WTC11 (cell line): ENCODE measurements at regions not wholly inside any gene's neighbourhood (a gene's known extent, or its start where the extent isn't known, plus 50 kb on each side); places are given as distances from the start of the nearest gene placed in this dataset.

Experiments
- ATAC-seq: fragments of 200-7000 bp; cut with Tn5 transposase; 2 replicates; pipeline ENCODE4 v1.10.0; 2021; ENCODE audit warnings: mild to moderate bottlenecking, moderate library complexity
- CTCF ChIA-PET: fragments of 300-600 bp; sonication (Branson Sonifier 250); formaldehyde crosslinking; loops from one replicate; lab custom pipeline; 2021; ENCODE audit warnings: antibody characterized with exemption; lab: Charles Lee
- POLR2A ChIA-PET: fragments of 350-600 bp; sonication (Branson Sonifier 250); formaldehyde crosslinking; loops from one replicate; lab custom pipeline; 2021; ENCODE audit warnings: antibody characterized with exemption; lab: Charles Lee
- DNase-seq: peaks from one replicate; pipeline ENCODE4 v3.0.0; 2021; ENCODE audit warnings: low spot score
- H3K27ac Mint-ChIP-seq: 2 replicates; pipeline ENCODE4 v1.8.0; 2021; ENCODE audit warnings: mixed read lengths
- H3K27me3 Mint-ChIP-seq: 2 replicates; pipeline ENCODE4 v1.8.0; 2021; ENCODE audit warnings: low read depth, mild to moderate bottlenecking, moderate library complexity, mixed read lengths
- H3K36me3 Mint-ChIP-seq: 2 replicates; pipeline ENCODE4 v1.8.0; 2021; ENCODE audit warnings: mixed read lengths
- H3K4me1 Mint-ChIP-seq: 2 replicates; pipeline ENCODE4 v1.8.0; 2022; ENCODE audit warnings: mixed read lengths
- H3K4me3 Mint-ChIP-seq: 2 replicates; pipeline ENCODE4 v1.8.0; 2021; ENCODE audit warnings: mild to moderate bottlenecking, moderate library complexity, mixed read lengths
- H3K9me3 Mint-ChIP-seq: 2 replicates; pipeline ENCODE4 v1.8.0; 2021; ENCODE audit warnings: mixed read lengths
- ATF1 ChIP-seq: sonication (generic); formaldehyde crosslinking; IDR thresholded peaks from 2 replicates; pipeline ENCODE4 v1.8.1; 2023; ENCODE audit warnings: mild to moderate bottlenecking, moderate library complexity, missing genetic modification reagents
- CDX4 ChIP-seq: fragments of 250-450 bp; sonication (Bioruptor Pico); IDR thresholded peaks from 2 replicates; pipeline ENCODE4 v1.9.0; 2021; ENCODE audit warnings: moderate library complexity, mild to moderate bottlenecking, inconsistent platforms, borderline replicate concordance
- CREB1 ChIP-seq: sonication (generic); formaldehyde crosslinking; IDR thresholded peaks from 2 replicates; pipeline ENCODE4 v1.8.0; 2023; ENCODE audit warnings: mild to moderate bottlenecking, missing genetic modification reagents
- E2F1 ChIP-seq: sonication (generic); formaldehyde crosslinking; IDR thresholded peaks from 2 replicates; pipeline ENCODE4 v1.8.0; 2022; ENCODE audit warnings: mild to moderate bottlenecking, missing genetic modification reagents
- ELF4 ChIP-seq: sonication (generic); formaldehyde crosslinking; IDR thresholded peaks from 2 replicates; pipeline ENCODE4 v1.8.1; 2022; ENCODE audit warnings: low read depth, mild to moderate bottlenecking, moderate library complexity, missing genetic modification reagents
- ETV6 ChIP-seq: sonication (generic); formaldehyde crosslinking; IDR thresholded peaks from 2 replicates; pipeline ENCODE4 v1.8.1; 2022; ENCODE audit warnings: mild to moderate bottlenecking, missing genetic modification reagents
- FOXJ3 ChIP-seq: sonication (generic); formaldehyde crosslinking; IDR thresholded peaks from 2 replicates; pipeline ENCODE4 v1.9.0; 2021; ENCODE audit warnings: missing genetic modification reagents, mild to moderate bottlenecking, borderline replicate concordance
- FOXP1 ChIP-seq: sonication (generic); formaldehyde crosslinking; IDR thresholded peaks from 2 replicates; pipeline ENCODE4 v1.8.0; 2022; ENCODE audit warnings: missing genetic modification reagents, mild to moderate bottlenecking, moderate library complexity, borderline replicate concordance
- JUN ChIP-seq: sonication (generic); formaldehyde crosslinking; IDR thresholded peaks from 2 replicates; pipeline ENCODE4 v1.8.0; 2023; ENCODE audit warnings: mild to moderate bottlenecking, missing genetic modification reagents
- MYBL2 ChIP-seq: sonication (generic); formaldehyde crosslinking; IDR thresholded peaks from 2 replicates; pipeline ENCODE4 v1.8.1; 2023; ENCODE audit warnings: mild to moderate bottlenecking, moderate library complexity, missing genetic modification reagents
- NFE2L1 ChIP-seq: sonication (generic); formaldehyde crosslinking; IDR thresholded peaks from 2 replicates; pipeline ENCODE4 v1.8.1; 2023; ENCODE audit warnings: missing genetic modification reagents
- PRDM15 ChIP-seq: sonication (generic); formaldehyde crosslinking; IDR thresholded peaks from 2 replicates; pipeline ENCODE4 v1.8.0; 2022; ENCODE audit warnings: missing genetic modification reagents
- PREB ChIP-seq: sonication (generic); formaldehyde crosslinking; IDR thresholded peaks from 2 replicates; pipeline ENCODE4 v1.8.1; 2022; ENCODE audit warnings: mild to moderate bottlenecking, missing genetic modification reagents, moderate library complexity, borderline replicate concordance
- RORB ChIP-seq: fragments of 250-450 bp; sonication (Bioruptor Pico); IDR thresholded peaks from 2 replicates; pipeline ENCODE4 v1.9.0; 2021; ENCODE audit warnings: mild to moderate bottlenecking
- SP1 ChIP-seq: sonication (generic); formaldehyde crosslinking; conservative IDR thresholded peaks from 2 replicates; pipeline ENCODE4 v1.8.1; 2022; ENCODE audit warnings: missing genetic modification reagents
- STAT6 ChIP-seq: sonication (generic); formaldehyde crosslinking; conservative IDR thresholded peaks from 2 replicates; pipeline ENCODE4 v1.8.1; 2023; ENCODE audit warnings: mild to moderate bottlenecking, low read depth, missing genetic modification reagents, moderate library complexity
- TEAD1 ChIP-seq: sonication (generic); formaldehyde crosslinking; IDR thresholded peaks from 2 replicates; pipeline ENCODE4 v1.8.0; 2022; ENCODE audit warnings: mild to moderate bottlenecking, missing genetic modification reagents
- ZNF396 ChIP-seq: fragments of 250-450 bp; sonication (Bioruptor Pico); IDR thresholded peaks from 2 replicates; pipeline ENCODE4 v1.8.0; 2021; ENCODE audit warnings: mild to moderate bottlenecking, moderate library complexity, borderline replicate concordance
- ZNF425 ChIP-seq: fragments of 250-450 bp; sonication (Bioruptor Pico); conservative IDR thresholded peaks from 2 replicates; pipeline ENCODE4 v1.9.0; 2021; ENCODE audit warnings: mild to moderate bottlenecking
- ZNF532 ChIP-seq: fragments of 250-450 bp; sonication (Bioruptor Pico); IDR thresholded peaks from 2 replicates; pipeline ENCODE4 v1.9.0; 2021; ENCODE audit warnings: mild to moderate bottlenecking, borderline replicate concordance

GRCh38 chr22:26816726-26817125 lies 159.3 kb downstream of the MIAT start:
- CTCF ChIA-PET = interaction anchor here (1.7 kb wide), 1 partner anchor 138 kb away, joined by 4 read pairs; no protein-coding TSS in a partner anchor

More at GRCh38 chr22:26816726-26817125, 159.3 kb downstream of the MIAT start:
- H3K4me1 Mint-ChIP-seq = no peaks in the 10 kb centered on the region
- no peak for TF ChIP-seq STAT6 (CRISPR knock-in tag)
- TF ChIP-seq ETV6 (CRISPR knock-in tag) = no peak
- no peak for TF ChIP-seq PRDM15
- no peak for TF ChIP-seq FOXJ3 (CRISPR knock-in tag)
- TF ChIP-seq ELF4 (CRISPR knock-in tag) = no peak
- no peak for TF ChIP-seq SP1
- no peak for TF ChIP-seq RORB (CRISPR knock-in tag)
- no peak for TF ChIP-seq JUN
- TF ChIP-seq FOXP1 (CRISPR knock-in tag) = no peak
- no peak for TF ChIP-seq ZNF425 (CRISPR knock-in tag)
- TF ChIP-seq PREB = no peak
- TF ChIP-seq ZNF532 (CRISPR knock-in tag) = no peak
- TF ChIP-seq CDX4 (CRISPR knock-in tag) = no peak
- no peak for TF ChIP-seq NFE2L1 (CRISPR knock-in tag)
- no peak for TF ChIP-seq E2F1
- no peak for TF ChIP-seq ATF1
- TF ChIP-seq MYBL2 (CRISPR knock-in tag) = no peak
- TF ChIP-seq ZNF396 (CRISPR knock-in tag) = no peak
- no peak for TF ChIP-seq TEAD1 (CRISPR knock-in tag)
- no peak for TF ChIP-seq CREB1
- no peaks in the 10 kb centered on the region; the same call in 1 of the 2 replicates for H3K27me3 Mint-ChIP-seq
- no peak overlapping the region for H3K4me3 Mint-ChIP-seq
- ATAC-seq (no peak), DNase-seq (no peak)
- H3K27ac Mint-ChIP-seq = no peak overlapping the region
- H3K9me3 Mint-ChIP-seq = peaks cover 30% of the 10 kb centered on the region
- peaks cover 23% of the 10 kb centered on the region for H3K36me3 Mint-ChIP-seq
- POLR2A ChIA-PET = no interaction called here
